Neural cell (in vitro differentiated cells): ENCODE measurements at regions not wholly inside any gene's neighbourhood (a gene's known extent, or its start where the extent isn't known, plus 50 kb on each side); places are given as distances from the start of the nearest gene placed in this dataset.

Source experiments
- H2AFZ ChIP-seq: fragments of 200-600, 300-800 bp; sonication (generic), shearing (Covaris generic); 2 replicates; pipeline ENCODE4 v1.6.0; 2014; ENCODE audit warnings: low read depth, mild to moderate bottlenecking, antibody characterized with exemption, low read length, moderate library complexity
- H3F3A ChIP-seq: fragments of 200-600 bp; shearing (Covaris generic); 2 replicates; pipeline ENCODE4 v1.6.1; 2016; ENCODE audit warnings: mild to moderate bottlenecking, moderate library complexity, mixed read lengths, antibody characterized with exemption, low read length; ENCODE audit not compliant: insufficient read depth, poor library complexity, severe bottlenecking
- H3K27ac ChIP-seq: fragments of 200-600, 300-800 bp; sonication (generic), shearing (Covaris generic); 2 replicates; pipeline ENCODE4 v1.5.1; 2014; ENCODE audit warnings: mild to moderate bottlenecking, low read length, moderate library complexity
- H3K27me3 ChIP-seq: fragments of 300-800, 200-600 bp; sonication (generic), shearing (Covaris generic); 2 replicates; pipeline ENCODE4 v1.6.0; 2014; ENCODE audit warnings: mild to moderate bottlenecking, low read depth, low read length, moderate library complexity; ENCODE audit not compliant: insufficient read depth
- H3K36me3 ChIP-seq: fragments of 300-800, 200-600 bp; sonication (generic), shearing (Covaris generic); 2 replicates; pipeline ENCODE4 v1.5.1; 2014; ENCODE audit warnings: mild to moderate bottlenecking, antibody characterized with exemption, low read length, moderate library complexity; ENCODE audit not compliant: insufficient read depth
- H3K4me2 ChIP-seq: fragments of 300-800, 200-600 bp; sonication (generic), shearing (Covaris generic); 2 replicates; pipeline ENCODE4 v1.6.0; 2014; ENCODE audit warnings: mild to moderate bottlenecking, low read length
- H3K4me3 ChIP-seq: fragments of 300-800, 200-600 bp; sonication (generic), shearing (Covaris generic); 2 replicates; pipeline ENCODE4 v1.5.1; 2014; ENCODE audit warnings: mild to moderate bottlenecking, low read length, moderate library complexity
- H3K79me2 ChIP-seq: fragments of 200-600 bp; shearing (Covaris generic); replicated peaks from 2 replicates; pipeline ENCODE4 v1.6.0; 2014; ENCODE audit warnings: mild to moderate bottlenecking, low read length, moderate library complexity; ENCODE audit not compliant: insufficient read depth
- H3K9ac ChIP-seq: fragments of 300-800, 200-600 bp; sonication (generic), shearing (Covaris generic); 2 replicates; pipeline ENCODE4 v1.6.1; 2016; ENCODE audit warnings: mild to moderate bottlenecking, low read length, mixed read lengths
- H3K9me2 ChIP-seq: fragments of 200-600 bp; shearing (Covaris generic); 2 replicates; pipeline ENCODE4 v1.6.1; 2016; ENCODE audit warnings: mild to moderate bottlenecking, low read length, mixed read lengths; ENCODE audit not compliant: insufficient read depth
- H3K9me3 ChIP-seq: fragments of 200-600, 300-800 bp; sonication (generic), shearing (Covaris generic); 2 replicates; pipeline ENCODE4 v1.6.1; 2016; ENCODE audit warnings: mild to moderate bottlenecking, mixed run types, low read length, moderate library complexity, mixed read lengths
- H4K20me1 ChIP-seq: fragments of 200-600 bp; shearing (Covaris generic); 2 replicates; pipeline ENCODE4 v1.6.1; 2016; ENCODE audit warnings: mild to moderate bottlenecking, mixed run types; ENCODE audit not compliant: insufficient read depth
- CTCF ChIP-seq: fragments of 450-650 bp; IDR thresholded peaks from 2 replicates; pipeline ENCODE4 v1.5.1; 2014; ENCODE audit warnings: antibody characterized with exemption, mild to moderate bottlenecking, moderate library complexity; ENCODE audit not compliant: poor library complexity, severe bottlenecking
- EP300 ChIP-seq: fragments of 450-650 bp; conservative IDR thresholded peaks from 2 replicates; pipeline ENCODE4 v1.6.1; 2014; ENCODE audit warnings: antibody characterized with exemption, mild to moderate bottlenecking, moderate library complexity; ENCODE audit not compliant: poor library complexity, severe bottlenecking
- EZH2 ChIP-seq: fragments of 200-600, 300-800 bp; shearing (Covaris generic), sonication (generic); IDR thresholded peaks from 2 replicates; pipeline ENCODE4 v1.6.1; 2014; ENCODE audit warnings: antibody characterized with exemption, low read length, borderline replicate concordance, mild to moderate bottlenecking; ENCODE audit not compliant: insufficient read depth, poor library complexity, severe bottlenecking
- MXI1 ChIP-seq: fragments of 450-650 bp; conservative IDR thresholded peaks from 2 replicates; pipeline ENCODE4 v1.6.1; 2014; ENCODE audit warnings: antibody characterized with exemption, mild to moderate bottlenecking; ENCODE audit not compliant: poor library complexity, severe bottlenecking
- POLR2AphosphoS5 ChIP-seq: IDR thresholded peaks from 2 replicates; pipeline ENCODE4 v1.6.1; 2012
- RAD21 ChIP-seq: fragments of 450-650 bp; conservative IDR thresholded peaks from 2 replicates; pipeline ENCODE4 v1.6.1; 2014; ENCODE audit warnings: antibody characterized with exemption, mild to moderate bottlenecking, moderate library complexity
- REST ChIP-seq: IDR thresholded peaks from 2 replicates; pipeline ENCODE4 v1.6.1; 2012; ENCODE audit warnings: borderline replicate concordance
- SMC3 ChIP-seq: fragments of 450-650 bp; conservative IDR thresholded peaks from 2 replicates; pipeline ENCODE4 v1.6.1; 2014; ENCODE audit warnings: antibody characterized with exemption, mild to moderate bottlenecking, moderate library complexity; ENCODE audit not compliant: poor library complexity
- TAF1 ChIP-seq: IDR thresholded peaks from 2 replicates; pipeline ENCODE4 v1.6.1; 2012; ENCODE audit warnings: low read depth

GRCh38 chr5:144742361-144742760, 571.7 kb downstream of the KCTD16 start:
- no peaks in the 10 kb centered on the region for H3F3A ChIP-seq
- no peaks in the 10 kb centered on the region for H4K20me1 ChIP-seq
- no peaks in the 10 kb centered on the region for H3K79me2 ChIP-seq
- no peaks in the 10 kb centered on the region for H3K9me3 ChIP-seq
- no peak for TF ChIP-seq RAD21
- no peak for TF ChIP-seq POLR2AphosphoS5
- TF ChIP-seq CTCF, result no peak
- TF ChIP-seq SMC3, result no peak
- peak; percentile 35 for TF ChIP-seq EP300
- H3K4me2 ChIP-seq, result no peak overlapping the region
- no peaks in the 10 kb centered on the region for H3K27me3 ChIP-seq
- no peak overlapping the region for H3K4me3 ChIP-seq
- H3K9me2 ChIP-seq, result no peaks in the 10 kb centered on the region
- no peak overlapping the region for H2AFZ ChIP-seq
- H3K27ac ChIP-seq, result no peak overlapping the region
- H3K9ac ChIP-seq, result no peak overlapping the region
- no peaks in the 10 kb centered on the region for H3K36me3 ChIP-seq

GRCh38 chr5:144731786-144732185, 561.1 kb downstream of the KCTD16 start:
- Histone ChIP-seq H3K79me2 (no peaks in the 10 kb centered on the region), H3K9me2 (no peaks in the 10 kb centered on the region), H3K4me3 (no peak overlapping the region), H3K36me3 (no peaks in the 10 kb centered on the region), H3K27me3 (no peaks in the 10 kb centered on the region), H2AFZ (no peak overlapping the region), H3K27ac (no peak overlapping the region), H3F3A (no peaks in the 10 kb centered on the region), H4K20me1 (no peaks in the 10 kb centered on the region), H3K9me3 (peaks cover 8% of the 10 kb centered on the region), H3K9ac (no peak overlapping the region), H3K4me2 (no peak overlapping the region)
- TF ChIP-seq EZH2 (no peak), TAF1 (no peak), CTCF (no peak), MXI1 (no peak), RAD21 (no peak), REST (no peak), SMC3 (no peak), EP300 (no peak), POLR2AphosphoS5 (no peak)
